Stimulated activated CD8-positive, alpha-beta memory T cell treated with anti-CD3 and anti-CD28 coated beads, Interleukin-2, amount 100 ng/mL, for 1 hour (primary cell): ENCODE measurements at regions not wholly inside any gene's neighbourhood (a gene's known extent, or its start where the extent isn't known, plus 50 kb on each side); places are given as distances from the start of the nearest gene placed in this dataset.

Experiments
- DNase-seq, 2 donors: peaks; one replicate each; pipeline ENCODE4 v3.0.0-alpha.2; 2020; ENCODE audit warnings: low read depth in 2 of 2

DNA sequence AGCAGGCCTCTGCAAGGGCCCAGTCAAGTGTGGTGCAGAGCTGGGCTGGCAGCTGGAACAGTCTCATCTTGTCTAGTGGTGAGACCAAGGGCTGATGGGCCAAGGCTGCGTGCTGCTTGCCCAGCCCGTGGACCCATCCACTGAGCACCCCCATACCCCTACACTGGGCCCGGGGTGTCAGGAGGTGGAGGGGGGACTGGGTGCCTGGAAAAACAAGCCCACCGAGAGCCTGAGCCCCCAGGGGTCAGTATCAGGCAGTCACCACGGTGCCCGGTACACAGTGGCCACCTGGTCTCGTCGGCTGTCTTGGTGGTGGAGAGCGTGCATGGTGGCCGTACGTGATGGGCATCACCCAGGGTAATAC is 238.3 kb downstream of the SEC14L1 start:
- no peak for DNase-seq

DNA sequence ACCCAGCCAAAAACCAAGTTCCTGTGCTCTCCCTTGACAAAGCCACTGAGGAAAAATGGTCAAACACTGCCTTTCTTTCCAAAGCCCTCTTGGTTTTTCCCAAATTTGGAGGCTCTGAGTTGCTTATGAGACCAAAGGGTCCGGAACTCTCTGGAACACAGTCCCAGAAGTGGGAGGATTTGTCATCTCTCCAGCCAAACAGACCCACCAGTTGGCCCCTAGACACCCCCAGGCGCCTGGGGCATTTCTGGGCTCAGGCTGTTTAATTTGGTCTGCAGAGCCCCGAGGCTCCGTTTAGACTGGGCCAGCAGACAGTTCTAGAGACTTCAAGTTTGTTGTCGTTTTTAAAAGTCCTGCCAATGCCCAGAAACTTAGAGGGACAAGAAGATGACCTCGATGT is 239.1 kb downstream of the SEC14L1 start:
- DNase-seq = no peak

DNA sequence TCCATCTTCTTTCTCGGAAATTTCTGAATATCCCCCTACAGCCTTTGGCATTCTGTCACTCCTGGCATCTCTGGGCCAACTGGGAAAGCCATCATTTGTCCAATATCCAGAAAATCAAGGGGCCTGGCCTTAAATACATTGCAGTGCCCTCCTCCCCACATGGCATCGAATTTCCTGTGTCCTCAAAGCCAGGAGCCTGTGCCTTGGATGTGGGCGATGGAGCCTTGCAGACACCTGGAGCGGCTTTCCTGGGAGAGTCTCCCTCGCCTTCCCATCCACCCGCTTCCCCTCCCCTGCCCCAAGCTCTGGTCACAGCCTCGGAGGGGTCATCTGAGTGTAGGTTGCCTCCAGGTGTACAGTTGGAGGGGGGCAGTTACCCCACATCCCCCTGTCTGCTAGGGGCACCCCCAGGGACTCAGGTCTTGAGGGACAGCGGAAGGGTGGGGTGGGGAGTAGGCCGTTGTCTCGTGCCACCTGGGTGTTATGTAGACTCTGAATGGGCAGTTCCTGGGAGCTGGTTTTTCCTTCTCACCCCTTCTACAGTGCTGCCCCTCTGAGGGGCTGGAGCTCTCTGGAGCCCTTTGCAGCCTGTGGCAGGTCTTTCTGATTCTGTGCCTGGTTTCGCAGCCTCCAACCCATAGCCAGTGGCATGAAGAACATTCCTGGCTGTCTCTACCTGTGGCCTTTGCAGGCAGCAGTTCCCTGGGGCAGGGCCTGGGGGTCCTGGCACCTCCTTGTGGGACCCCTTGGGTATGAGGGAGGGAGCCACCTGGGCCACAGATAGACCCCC is 239.8 kb downstream of the SEC14L1 start:
- DNase-seq = no peak

DNA sequence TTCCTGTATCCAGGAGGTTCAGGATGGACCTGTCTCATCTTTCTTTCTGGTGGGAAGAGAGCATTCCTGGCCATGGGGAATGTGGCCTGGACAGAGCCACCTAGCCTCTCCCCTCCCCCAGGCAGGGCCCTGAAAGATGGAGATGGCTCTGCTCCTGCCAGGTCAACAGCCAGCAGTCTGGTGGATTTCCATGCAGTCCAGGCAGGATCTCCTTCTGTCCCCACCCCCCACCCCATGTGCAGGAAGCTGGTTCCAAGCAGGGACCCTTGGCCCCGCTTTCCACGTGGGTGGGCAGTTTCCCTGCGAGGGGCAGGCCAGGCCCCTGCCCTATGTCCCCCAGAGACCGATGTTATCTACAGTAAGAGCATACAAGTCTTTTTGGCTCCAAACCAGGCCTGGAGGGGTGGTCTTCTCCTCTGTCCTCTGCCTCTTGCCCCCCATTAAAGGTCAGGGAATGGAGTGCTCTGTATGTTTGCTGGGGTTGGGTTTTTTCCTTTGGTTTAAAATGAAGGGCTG is 240.5 kb downstream of the SEC14L1 start:
- no peak for DNase-seq

DNA sequence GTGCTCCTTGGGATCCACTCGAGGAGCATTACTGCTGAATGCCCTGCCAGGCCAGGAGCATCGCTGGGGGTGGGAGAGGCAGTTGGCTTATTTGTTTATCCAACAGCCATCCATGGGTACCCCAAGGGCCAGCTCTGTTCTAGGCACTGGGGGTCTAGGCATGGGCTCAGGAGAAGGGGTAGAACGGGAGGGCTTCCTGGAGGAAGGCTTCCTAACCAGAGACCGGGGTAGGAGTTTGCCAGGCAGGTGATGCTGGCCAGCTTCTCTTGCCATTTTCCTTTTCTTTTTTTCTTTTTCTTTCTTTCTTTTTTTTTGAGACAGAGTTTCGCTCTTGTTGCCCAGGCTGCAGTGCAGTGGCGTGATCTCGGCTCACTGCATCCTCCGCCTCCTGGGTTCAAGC is 241.0 kb downstream of the SEC14L1 start:
- DNase-seq = no peak

DNA sequence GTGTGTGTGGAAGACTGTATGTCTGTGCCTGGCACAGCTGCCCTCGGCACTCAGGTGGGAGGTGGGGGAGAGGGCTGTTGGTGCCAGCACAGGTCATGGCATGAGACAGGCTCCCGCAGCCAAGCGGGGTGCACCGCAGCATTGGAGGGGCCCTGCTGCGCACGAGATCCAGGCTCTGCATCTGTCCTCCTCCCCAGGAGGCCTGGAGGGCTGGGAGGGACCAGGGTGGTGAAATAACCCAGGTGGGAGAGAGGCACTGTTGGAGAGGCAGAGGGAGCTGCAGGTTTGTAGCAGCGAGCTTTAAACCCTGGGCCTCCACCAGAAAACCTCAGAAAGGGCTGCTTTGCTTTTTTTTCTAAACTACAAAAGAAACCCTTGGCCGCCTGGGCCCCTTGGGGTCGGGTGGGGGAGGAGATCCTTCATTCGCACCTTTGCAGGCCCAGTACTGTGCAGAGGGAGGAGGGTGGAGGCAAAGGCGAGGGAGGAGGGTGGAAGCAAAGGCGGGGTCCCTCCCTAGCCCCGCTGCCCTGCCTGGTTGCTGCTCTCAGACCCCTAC is 241.7 kb downstream of the SEC14L1 start:
- DNase-seq = no peak

DNA sequence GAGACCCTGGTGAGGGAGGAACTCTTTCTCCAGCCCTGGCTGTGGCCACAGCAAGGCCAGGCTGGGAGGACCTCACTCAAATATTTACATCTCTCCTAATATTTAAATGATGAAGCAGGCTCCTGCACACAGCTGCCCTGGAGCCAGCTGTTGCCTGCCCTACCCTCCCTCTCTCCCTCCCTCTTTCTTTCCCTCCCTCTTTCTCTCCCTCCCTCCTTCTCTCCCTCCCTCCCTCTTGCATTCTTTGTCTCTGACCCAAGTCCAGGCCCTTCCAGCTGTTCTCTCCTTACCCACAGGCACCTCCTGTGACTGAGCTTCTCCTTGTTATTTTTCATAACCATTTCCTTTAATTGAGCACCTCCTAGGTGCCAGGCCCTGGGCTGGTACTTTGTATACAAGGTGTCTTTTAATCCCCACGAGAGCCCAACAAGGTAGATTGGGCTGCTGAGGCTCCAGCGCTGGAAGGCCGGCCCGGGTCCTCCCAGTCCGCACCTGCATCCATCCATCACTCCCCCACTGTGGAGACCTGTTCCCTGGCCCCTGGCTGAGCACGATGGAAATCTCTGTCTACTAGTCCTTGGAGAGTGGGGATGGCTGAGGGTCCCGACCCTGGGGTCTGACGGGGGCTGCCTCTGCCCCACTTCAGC is 242.3 kb downstream of the SEC14L1 start:
- no peak for DNase-seq

DNA sequence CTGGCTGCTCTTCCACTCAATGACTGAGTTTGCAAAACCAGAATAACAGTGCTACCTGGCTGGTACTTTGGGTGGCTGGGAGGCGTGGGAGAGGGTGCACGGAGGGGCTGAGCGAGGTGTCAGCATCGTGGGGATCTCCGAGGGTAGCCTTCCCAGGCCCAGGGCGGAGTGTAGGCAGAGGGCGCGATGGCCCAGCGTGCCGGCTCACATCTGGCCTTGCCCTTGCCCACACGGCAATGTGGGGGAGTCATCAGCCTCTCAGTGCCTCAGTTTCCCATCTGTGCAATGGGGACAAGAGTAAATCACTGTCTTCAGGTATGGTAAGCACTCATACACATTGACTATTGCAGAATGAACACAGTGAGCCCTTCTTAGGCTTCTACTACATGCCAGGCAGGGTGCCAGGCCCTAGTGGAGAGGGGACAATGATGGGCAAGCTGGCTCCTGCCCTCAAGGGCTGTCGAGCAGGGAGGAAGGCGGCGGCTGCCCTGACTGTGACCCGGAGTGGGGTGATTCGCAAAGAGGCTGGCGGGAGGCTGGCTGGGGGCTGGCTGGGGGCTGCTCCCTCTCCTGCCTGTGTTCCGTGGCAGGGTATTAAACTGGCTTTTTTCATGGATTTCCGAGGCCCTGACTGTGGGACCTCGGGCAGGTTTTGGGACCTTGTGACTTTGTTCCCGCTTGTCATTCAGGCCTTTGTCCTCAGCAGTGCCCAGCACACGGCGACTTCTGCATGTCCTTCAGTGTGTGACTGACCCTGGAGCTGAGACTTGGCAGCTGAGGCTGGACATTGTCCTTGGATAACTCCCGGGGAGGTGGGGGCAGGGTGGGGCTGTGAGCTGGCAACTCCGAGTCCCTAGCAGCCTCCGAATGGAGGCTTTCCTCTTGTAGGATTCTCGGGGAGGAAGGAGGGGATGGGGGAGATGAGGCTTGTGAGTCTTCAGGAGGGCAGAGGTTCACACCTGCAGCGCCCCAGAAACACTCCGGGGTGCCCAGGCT is 243.1 kb downstream of the SEC14L1 start:
- no peak for DNase-seq

DNA sequence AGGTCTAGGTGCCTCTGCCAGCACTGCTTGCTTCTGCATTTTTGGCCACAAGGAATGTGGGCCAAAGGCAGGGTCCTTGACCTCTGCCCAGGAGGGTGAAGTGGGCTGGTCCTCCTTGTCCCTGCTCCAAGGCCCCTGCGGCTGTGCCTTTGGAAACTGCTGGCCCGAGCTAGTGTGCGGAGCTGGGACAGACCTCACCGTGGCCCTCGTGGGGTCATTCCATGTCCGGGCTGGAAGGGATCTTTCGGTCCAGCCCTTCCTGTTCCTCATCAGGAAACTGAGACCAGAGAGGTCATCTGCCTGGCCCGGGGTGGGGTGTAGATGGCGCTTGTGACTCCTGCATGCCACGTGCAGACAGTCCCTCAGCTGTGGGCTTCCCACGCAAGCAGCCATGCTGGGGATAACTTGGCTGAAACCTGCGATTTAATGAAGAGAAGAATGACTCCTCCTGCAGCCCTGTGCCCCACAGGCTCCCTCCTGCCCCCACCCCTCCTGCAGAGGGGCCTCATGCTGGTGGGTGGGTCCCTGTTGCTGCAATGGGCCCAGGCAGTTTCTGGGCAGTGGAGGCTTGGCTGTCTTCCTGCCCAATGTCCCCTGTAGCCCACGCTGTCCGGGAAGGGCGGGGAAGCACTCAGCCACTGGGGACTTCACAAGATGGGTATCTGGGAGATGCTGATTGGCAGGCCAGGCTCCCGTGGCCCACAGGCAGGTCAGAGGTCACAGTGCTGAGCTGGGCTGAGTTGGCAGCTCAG is 245.2 kb downstream of the SEC14L1 start:
- no peak for DNase-seq

DNA sequence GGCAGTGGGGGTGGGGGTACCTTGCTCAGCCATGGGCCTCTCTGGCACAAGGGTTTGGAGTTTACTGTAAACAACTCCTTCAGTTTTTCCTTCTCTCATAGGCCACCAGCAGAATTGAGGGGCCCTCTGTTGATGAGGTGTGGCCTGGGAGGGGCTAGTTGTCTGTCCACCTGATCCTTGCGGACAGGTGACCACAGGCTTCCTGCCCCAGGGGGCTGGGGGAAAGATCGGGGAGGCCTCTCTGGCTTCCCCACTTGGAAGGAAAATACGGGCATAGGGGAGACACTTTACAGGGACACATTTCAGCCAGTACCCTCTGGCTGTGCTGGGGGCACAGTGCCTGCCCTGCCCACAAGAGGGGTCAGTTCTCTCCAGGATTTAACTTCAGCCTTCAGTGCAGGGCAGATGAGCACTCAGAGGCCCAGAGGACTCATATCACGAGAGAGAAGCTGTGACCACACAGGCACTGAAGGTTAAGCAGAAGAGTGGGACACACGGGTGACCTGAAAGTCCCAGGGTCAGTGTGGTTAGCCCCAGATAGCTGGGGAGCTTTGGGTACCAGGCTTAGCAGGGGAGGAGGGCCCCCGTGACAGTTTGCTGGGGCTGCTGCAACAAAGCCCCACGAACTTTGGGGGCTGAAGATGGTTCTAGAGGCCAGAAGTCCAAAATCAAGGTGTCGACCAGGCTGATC is 245.9 kb downstream of the SEC14L1 start:
- no peak for DNase-seq

DNA sequence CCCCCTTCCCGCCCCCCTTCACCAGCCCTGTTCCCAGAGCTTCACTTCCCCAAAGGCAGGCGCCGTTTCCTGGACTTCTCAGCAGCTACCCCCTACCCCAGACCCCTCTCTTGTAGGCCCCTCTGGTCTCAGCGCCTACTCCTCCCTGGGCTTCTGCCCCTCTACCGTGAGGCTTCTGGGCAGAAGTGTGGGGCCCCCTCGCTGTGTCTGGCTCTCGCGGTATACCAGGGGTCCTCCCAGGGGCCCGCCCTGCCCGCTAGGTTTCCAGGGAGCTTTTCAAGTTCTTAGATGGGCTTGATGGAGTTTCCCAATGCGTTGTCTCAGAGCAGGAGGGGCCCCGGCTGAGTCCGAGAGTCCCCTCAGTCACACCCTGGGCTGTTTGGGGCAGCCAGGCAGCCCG is 247.1 kb downstream of the SEC14L1 start:
- DNase-seq = no peak

DNA sequence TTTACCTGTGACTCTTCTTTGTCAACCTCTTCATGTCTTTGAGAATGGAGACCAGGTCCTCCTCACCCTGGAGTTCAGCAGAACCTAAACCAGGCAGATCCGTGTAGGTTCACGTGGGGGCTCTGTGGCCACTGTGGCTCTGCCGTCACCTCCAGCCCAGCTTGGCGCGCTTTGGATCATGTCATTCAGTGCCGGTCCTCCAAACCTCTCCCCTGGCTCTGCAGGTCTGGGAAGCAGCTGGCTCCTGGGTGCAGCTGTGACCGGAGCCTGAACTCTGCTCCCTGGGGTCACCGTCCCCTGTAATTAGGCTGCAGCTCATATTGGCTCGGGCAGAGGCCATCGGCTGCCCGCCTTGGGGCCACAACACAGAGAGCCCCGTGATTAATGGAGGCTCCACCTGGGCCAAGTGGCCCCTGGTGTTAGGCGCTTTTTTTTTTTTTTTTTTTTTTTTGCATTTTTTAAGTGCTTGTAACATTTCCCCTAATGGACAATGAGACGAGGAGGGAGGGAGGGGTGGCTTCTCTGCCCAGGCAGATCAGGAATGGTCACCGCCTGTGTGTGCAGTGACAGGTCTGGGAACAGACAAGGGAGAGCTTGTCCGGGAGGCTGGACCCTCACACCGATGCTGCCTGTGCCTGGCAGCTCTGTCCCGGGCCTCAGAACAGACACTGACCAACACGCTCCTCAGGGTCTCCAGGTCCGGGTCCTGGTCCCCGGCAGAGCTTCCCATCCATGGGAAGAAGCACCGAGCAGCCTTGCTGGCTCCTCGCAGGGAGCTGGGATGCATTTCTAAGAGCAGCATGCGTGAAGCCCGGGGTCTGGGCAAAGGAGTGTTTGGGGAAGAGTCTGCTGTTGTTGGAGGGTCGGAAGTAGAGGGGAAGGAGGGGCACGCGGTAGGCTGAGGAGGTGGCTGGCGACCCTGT is 247.9 kb downstream of the SEC14L1 start:
- no peak for DNase-seq

DNA sequence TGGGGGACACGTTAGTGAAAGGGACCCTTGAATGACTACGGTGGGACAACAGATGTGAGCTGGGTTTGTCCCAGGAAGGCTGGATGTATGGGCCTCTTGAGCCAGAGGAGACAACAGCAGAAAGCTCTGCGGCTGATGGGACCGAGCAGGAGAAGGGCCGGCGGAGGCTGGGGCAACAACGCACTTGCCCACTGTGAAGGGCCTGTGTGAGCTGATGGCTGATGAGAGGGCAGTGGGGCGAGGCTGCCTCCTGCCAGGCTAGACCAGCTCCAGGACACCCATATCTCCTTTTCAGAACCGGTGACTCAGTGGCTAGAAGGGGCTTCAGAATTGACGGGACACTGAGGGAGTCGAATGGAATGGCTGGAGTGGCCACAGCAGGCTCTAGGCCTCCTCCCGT is 250.1 kb downstream of the SEC14L1 start:
- no peak for DNase-seq

DNA sequence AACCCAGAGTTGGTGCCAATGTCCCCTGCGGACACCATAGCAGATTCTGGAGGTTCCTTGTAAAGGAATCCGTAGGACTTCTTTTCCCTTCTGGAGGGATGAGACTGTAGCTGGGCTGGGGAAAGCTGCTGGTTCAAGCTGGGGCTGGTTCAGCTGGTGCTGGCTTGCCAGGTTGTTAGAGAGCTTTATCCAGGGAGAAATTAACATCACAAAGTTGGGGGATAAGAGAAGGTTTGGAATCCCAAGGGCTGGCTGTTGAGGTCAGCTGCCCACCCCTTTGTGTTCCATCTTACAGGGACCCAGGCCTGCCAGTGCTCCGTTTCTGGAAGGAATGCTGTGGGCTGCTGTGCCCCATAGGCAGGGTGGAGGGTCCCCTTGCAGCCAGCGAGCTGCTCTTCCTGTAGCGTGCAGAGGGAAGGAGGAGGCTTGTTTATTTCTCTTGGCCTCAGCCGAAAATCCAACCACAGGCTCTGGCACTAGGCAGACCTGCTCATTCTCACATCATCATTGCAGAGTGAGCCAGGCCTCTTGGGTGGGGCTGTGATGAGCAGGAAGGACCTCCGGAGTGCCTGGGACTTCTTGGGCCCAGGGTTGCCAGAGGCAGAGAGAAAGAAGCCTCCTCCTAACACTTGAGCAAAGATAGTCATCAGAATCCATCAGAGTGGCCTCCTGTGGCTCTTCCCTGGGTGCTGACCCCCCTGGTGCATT is 251.1 kb downstream of the SEC14L1 start:
- no peak for DNase-seq

DNA sequence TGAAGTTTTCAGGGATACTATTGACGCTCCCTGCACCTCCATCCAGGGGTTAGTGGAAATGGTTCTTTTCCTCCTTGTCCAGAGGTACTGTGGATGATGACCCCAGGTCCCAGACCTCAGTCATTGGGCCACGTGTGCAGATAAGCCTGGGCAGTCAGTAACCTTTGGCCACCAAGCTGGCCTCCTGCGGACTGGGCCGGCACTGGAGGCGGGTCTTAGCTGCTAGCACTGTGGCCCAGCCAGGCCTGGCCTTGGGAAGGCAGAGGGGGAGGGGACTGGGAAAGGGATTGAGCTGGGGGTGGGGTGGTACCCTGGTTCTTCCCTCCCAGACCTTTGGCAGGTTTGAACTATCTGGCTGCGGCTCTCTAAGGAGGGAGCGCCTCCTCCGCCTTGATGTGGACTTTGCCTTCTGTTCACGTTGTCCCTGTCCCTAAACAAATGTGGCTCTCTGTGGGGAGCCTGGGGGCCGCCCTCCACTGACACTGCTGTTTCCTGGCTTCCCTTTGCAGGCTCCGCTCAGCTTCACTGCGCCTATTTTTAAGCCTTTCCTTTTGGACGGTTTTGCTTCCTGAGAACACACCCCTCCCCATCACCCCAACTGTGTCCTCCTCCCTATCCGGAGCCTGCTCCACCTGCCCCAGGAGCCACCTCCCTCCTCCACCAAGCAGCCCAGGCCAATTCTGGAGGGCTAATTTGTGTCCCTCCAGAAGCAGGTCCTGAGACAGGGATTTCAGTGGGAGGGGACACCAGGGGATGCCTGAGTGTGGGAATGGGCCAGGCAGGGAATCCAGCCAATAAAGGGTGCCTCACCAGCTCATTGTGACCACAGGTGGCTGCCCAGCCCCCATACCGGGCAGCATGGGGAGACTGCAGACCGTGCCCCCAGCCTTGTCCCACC is 251.9 kb downstream of the SEC14L1 start:
- no peak for DNase-seq

DNA sequence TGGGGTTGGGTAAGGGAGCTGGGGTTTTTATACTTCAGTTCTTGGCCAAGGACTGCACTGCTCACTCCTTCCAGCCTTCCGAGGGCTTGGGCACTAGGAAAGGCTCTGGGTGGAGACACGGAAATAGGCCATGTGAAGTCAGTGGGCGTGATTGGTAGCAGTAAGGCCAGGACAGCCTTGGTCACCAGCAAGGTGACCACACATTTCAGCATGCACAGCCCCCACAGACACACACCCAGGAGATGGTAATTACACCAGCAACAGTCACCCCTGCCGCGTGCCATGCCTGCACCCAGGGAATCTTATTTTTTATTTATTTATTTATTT is 252.5 kb downstream of the SEC14L1 start:
- no peak for DNase-seq

DNA sequence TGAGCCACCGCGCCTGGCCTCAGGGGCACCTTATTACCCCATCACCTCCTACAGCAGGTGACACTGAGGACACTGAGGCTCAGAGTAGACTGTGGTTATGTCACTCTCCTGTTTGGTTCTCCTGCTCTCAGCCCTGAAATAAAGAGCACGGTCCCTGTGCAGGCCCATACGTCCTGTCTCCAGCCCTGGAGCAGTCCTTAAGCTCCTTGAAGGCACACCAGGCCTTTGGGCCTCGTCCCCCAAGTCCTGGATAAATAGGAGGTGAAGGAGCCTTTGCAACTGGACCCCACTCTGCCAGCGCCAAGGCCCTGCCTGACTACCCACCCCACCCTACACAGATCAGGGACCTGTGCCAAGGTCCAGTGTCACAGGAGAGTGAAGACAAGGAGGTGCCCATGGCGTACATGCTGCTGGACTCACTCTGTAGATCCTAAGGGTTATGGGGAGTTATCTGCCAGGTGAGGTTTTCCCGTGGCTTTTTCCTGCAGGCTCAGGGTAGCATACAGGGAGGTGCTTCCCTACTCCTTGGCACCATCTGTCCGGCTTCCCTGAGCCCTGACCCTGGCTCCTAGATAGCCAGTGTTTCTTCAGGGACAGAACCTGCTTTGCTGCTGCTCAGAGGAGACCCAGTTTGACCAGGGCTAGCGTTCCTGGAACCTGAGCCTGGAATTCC is 253.2 kb downstream of the SEC14L1 start:
- no peak for DNase-seq
